Nephron progenitor cell (in vitro differentiated cells): ENCODE measurements at regions not wholly inside any gene's neighbourhood (a gene's known extent, or its start where the extent isn't known, plus 50 kb on each side); places are given as distances from the start of the nearest gene placed in this dataset.

Source experiments
- DNase-seq: peaks from one replicate; pipeline ENCODE4 v3.0.0; 2021
- H3K27ac Mint-ChIP-seq: 2 replicates; pipeline ENCODE4 v1.8.0; 2021; ENCODE audit warnings: mild to moderate bottlenecking, moderate library complexity, mixed read lengths
- H3K27me3 Mint-ChIP-seq: 2 replicates; pipeline ENCODE4 v1.8.0; 2021; ENCODE audit warnings: mild to moderate bottlenecking, low read depth, mixed read lengths; ENCODE audit not compliant: poor library complexity
- H3K36me3 Mint-ChIP-seq: 2 replicates; pipeline ENCODE4 v1.8.0; 2021; ENCODE audit warnings: low read depth, mixed read lengths
- H3K4me1 Mint-ChIP-seq: 2 replicates; pipeline ENCODE4 v1.8.0; 2021; ENCODE audit warnings: mixed read lengths
- H3K4me3 Mint-ChIP-seq: 2 replicates; pipeline ENCODE4 v1.8.0; 2021; ENCODE audit warnings: mild to moderate bottlenecking, moderate library complexity, mixed read lengths
- H3K9me3 Mint-ChIP-seq: 2 replicates; pipeline ENCODE4 v1.8.0; 2021; ENCODE audit warnings: mild to moderate bottlenecking, moderate library complexity, mixed read lengths
- CTCF ChIP-seq: fragments of 200-600 bp; sonication (generic); IDR thresholded peaks from 2 replicates; pipeline ENCODE4 v1.5.0; 2021; ENCODE audit warnings: antibody characterized with exemption

- H3K27ac Mint-ChIP-seq, result no peak overlapping the region
- TF ChIP-seq CTCF, result no peak
- H3K36me3 Mint-ChIP-seq, result peaks cover 2% of the 10 kb centered on the region
- H3K27me3 Mint-ChIP-seq, result peaks cover 14% of the 10 kb centered on the region
- no peak overlapping the region for H3K4me3 Mint-ChIP-seq
- peaks cover 21% of the 10 kb centered on the region for H3K4me1 Mint-ChIP-seq
- peaks cover 20% of the 10 kb centered on the region for H3K9me3 Mint-ChIP-seq
- no peak for DNase-seq
Observed at GRCh38 chr10:127827354-127828140, 65.2 kb downstream of the CLRN3 start.
